Osteoblast (primary cell): ENCODE measurements at regions not wholly inside any gene's neighbourhood (a gene's known extent, or its start where the extent isn't known, plus 50 kb on each side); places are given as distances from the start of the nearest gene placed in this dataset.

Experiments used
- DNase-seq: peaks from one replicate; pipeline ENCODE4 v3.0.0; 2011; ENCODE audit warnings: low spot score, mixed read lengths; ENCODE audit not compliant: insufficient read length; ENCODE audit errors: missing footprints
- H2AFZ ChIP-seq: 2 replicates; pipeline ENCODE4 v1.6.0; 2011; ENCODE audit warnings: mild to moderate bottlenecking, low read length
- H3K27ac ChIP-seq: 2 replicates; pipeline ENCODE4 v1.5.1; 2011; ENCODE audit warnings: mild to moderate bottlenecking, low read depth, low read length, moderate library complexity
- H3K27me3 ChIP-seq: 2 replicates; pipeline ENCODE4 v1.6.0; 2012; ENCODE audit warnings: mild to moderate bottlenecking, control low read depth, inconsistent platforms, low read length, moderate library complexity; ENCODE audit not compliant: insufficient read depth
- H3K36me3 ChIP-seq: 2 replicates; pipeline ENCODE4 v1.5.1; 2011; ENCODE audit warnings: mild to moderate bottlenecking, low read length, control low read depth, moderate library complexity; ENCODE audit not compliant: insufficient read depth
- H3K4me1 ChIP-seq: 2 replicates; pipeline ENCODE4 v1.5.1; 2011; ENCODE audit warnings: mild to moderate bottlenecking, low read length, control low read depth, moderate library complexity; ENCODE audit not compliant: insufficient read depth
- H3K4me2 ChIP-seq: 2 replicates; pipeline ENCODE4 v1.6.0; 2011; ENCODE audit warnings: mild to moderate bottlenecking, low read length; ENCODE audit not compliant: insufficient read depth
- H3K4me3 ChIP-seq: fragments of 200-600 bp; sonication (generic); 3 replicates; pipeline ENCODE4 v1.5.1; 2012; ENCODE audit warnings: mild to moderate bottlenecking, low read length, inconsistent platforms; ENCODE audit not compliant: insufficient read depth
- H3K79me2 ChIP-seq: 2 replicates; pipeline ENCODE4 v1.6.0; 2012; ENCODE audit warnings: mild to moderate bottlenecking, low read length, control low read depth, inconsistent platforms; ENCODE audit not compliant: insufficient read depth
- H3K9me3 ChIP-seq: 2 replicates; pipeline ENCODE4 v1.5.1; 2011; ENCODE audit warnings: low read depth, low read length, control low read depth
- H4K20me1 ChIP-seq: 2 replicates; pipeline ENCODE4 v1.6.0; 2012; ENCODE audit warnings: mild to moderate bottlenecking, low read length, control low read depth; ENCODE audit not compliant: insufficient read depth
- CTCF ChIP-seq: IDR thresholded peaks from 2 replicates; pipeline ENCODE4 v1.5.1; 2011; ENCODE audit warnings: mild to moderate bottlenecking, low read depth, low read length, moderate library complexity; ENCODE audit errors: extremely low read depth

- Histone ChIP-seq H3K4me3 (no peak overlapping the region), H3K4me2 (no peak overlapping the region), H3K4me1 (no peaks in the 10 kb centered on the region), H3K27ac (no peak overlapping the region), H2AFZ (no peak overlapping the region), H3K27me3 (no peaks in the 10 kb centered on the region), H4K20me1 (no peaks in the 10 kb centered on the region), H3K9me3 (no peaks in the 10 kb centered on the region), H3K79me2 (no peaks in the 10 kb centered on the region), H3K36me3 (no peaks in the 10 kb centered on the region)
- no peak for DNase-seq
- TF ChIP-seq CTCF = no peak
Observed at GRCh38 chr16:13805951-13806350, 114.0 kb upstream of the ERCC4 start.

GRCh38 chr16:13806671-13807070, 113.3 kb upstream of the ERCC4 start:
- no peak for DNase-seq
- Histone ChIP-seq H3K27ac (no peak overlapping the region), H3K36me3 (no peaks in the 10 kb centered on the region), H3K4me3 (no peak overlapping the region), H3K9me3 (no peaks in the 10 kb centered on the region), H3K4me2 (no peak overlapping the region), H2AFZ (no peak overlapping the region), H4K20me1 (no peaks in the 10 kb centered on the region), H3K79me2 (no peaks in the 10 kb centered on the region), H3K27me3 (no peaks in the 10 kb centered on the region), H3K4me1 (no peaks in the 10 kb centered on the region)
- TF ChIP-seq CTCF = no peak

- H2AFZ ChIP-seq = no peak overlapping the region
- H4K20me1 ChIP-seq = no peaks in the 10 kb centered on the region
- no peak overlapping the region for H3K4me2 ChIP-seq
- TF ChIP-seq CTCF = no peak
- no peak for DNase-seq
- no peaks in the 10 kb centered on the region for H3K9me3 ChIP-seq
- no peaks in the 10 kb centered on the region for H3K36me3 ChIP-seq
- H3K4me3 ChIP-seq = no peak overlapping the region
- no peaks in the 10 kb centered on the region for H3K27me3 ChIP-seq
- no peaks in the 10 kb centered on the region for H3K79me2 ChIP-seq
- H3K4me1 ChIP-seq = no peaks in the 10 kb centered on the region
- H3K27ac ChIP-seq = no peak overlapping the region
Observed at GRCh38 chr16:13808102-13808501, 111.9 kb upstream of the ERCC4 start.

- Histone ChIP-seq H3K36me3 (no peaks in the 10 kb centered on the region), H3K9me3 (no peaks in the 10 kb centered on the region), H3K79me2 (no peaks in the 10 kb centered on the region), H3K27me3 (no peaks in the 10 kb centered on the region), H2AFZ (no peak overlapping the region), H3K27ac (no peak overlapping the region), H3K4me2 (no peak overlapping the region), H3K4me3 (no peak overlapping the region), H3K4me1 (no peaks in the 10 kb centered on the region), H4K20me1 (no peaks in the 10 kb centered on the region)
- no peak for TF ChIP-seq CTCF
- no peak for DNase-seq
Observed at GRCh38 chr16:13809765-13810164, 110.2 kb upstream of the ERCC4 start.
